H1 (cell line): ENCODE measurements at regions not wholly inside any gene's neighbourhood (a gene's known extent, or its start where the extent isn't known, plus 50 kb on each side); places are given as distances from the start of the nearest gene placed in this dataset.

ENCODE experiments used
- CTCF ChIA-PET: fragments of 300-600 bp; sonication (Branson Sonifier 250); formaldehyde crosslinking; loops from one replicate; lab custom pipeline; 2021; ENCODE audit not compliant: partially characterized antibody; lab: Charles Lee
- POLR2A ChIA-PET: fragments of 300-600 bp; sonication (Branson Sonifier 250); formaldehyde crosslinking; loops from one replicate; lab custom pipeline; 2021; ENCODE audit warnings: inconsistent platforms; ENCODE audit not compliant: partially characterized antibody; lab: Charles Lee
- DNase-seq, 2 experiments: peaks; one replicate each; pipeline versions ENCODE4 v3.0.0 to v3.0.0-alpha.2; 2010 to 2022; ENCODE audit warnings: low spot score in 2 of 2, low read depth in 1 of 2, mixed read lengths in 1 of 2
- FAIRE-seq: peaks from 2 replicates; lab custom pipeline; 2011; peaks lifted over from hg19 to GRCh38; lab: Jason Lieb, UNC
- H2AFZ ChIP-seq: 2 replicates; pipeline ENCODE4 v1.8.1; 2012; ENCODE audit warnings: low read length, inconsistent platforms
- H2AK5ac ChIP-seq: 2 replicates; pipeline ENCODE4 v1.6.1; 2013; ENCODE audit warnings: low read depth, low read length
- H2BK120ac ChIP-seq: replicated peaks from 2 replicates; pipeline ENCODE3; 2013; ENCODE audit warnings: low read depth, low read length, inconsistent platforms
- H2BK12ac ChIP-seq: 2 replicates; pipeline ENCODE4 v1.6.1; 2013; ENCODE audit warnings: low read depth, low read length
- H2BK15ac ChIP-seq: 2 replicates; pipeline ENCODE4 v1.6.1; 2013; ENCODE audit warnings: low read length
- H2BK20ac ChIP-seq: 2 replicates; pipeline ENCODE4 v1.6.1; 2013; ENCODE audit warnings: low read length
- H2BK5ac ChIP-seq: 2 replicates; pipeline ENCODE4 v1.6.1; 2013; ENCODE audit warnings: low read depth, low read length
- H3K14ac ChIP-seq: 2 replicates; pipeline ENCODE4 v1.6.1; 2013; ENCODE audit warnings: inconsistent platforms; ENCODE audit not compliant: insufficient read length
- H3K18ac ChIP-seq: 2 replicates; pipeline ENCODE4 v1.6.1; 2013; ENCODE audit warnings: low read length; ENCODE audit errors: extremely low read depth
- H3K23ac ChIP-seq: 2 replicates; pipeline ENCODE4 v1.6.1; 2013; ENCODE audit warnings: inconsistent platforms; ENCODE audit not compliant: insufficient read length
- H3K23me2 ChIP-seq: 2 replicates; pipeline ENCODE4 v1.6.1; 2013; ENCODE audit warnings: low read depth, low read length
- H3K27ac ChIP-seq: 2 replicates; pipeline ENCODE4 v1.6.1; 2011; ENCODE audit warnings: low read depth, low read length, inconsistent platforms
- H3K27me3 ChIP-seq, 4 experiments: replicated peaks in 1 of 4; 1 replicate in 1 of 4; 2 replicates in 3 of 4; pipeline versions ENCODE4 v1.6.1 to v1.8.1; 2011 to 2013; ENCODE audit warnings: low read length in 3 of 4, mild to moderate bottlenecking in 3 of 4, inconsistent platforms in 2 of 4, mixed read lengths in 2 of 4, moderate library complexity in 1 of 4; ENCODE audit not compliant: control insufficient read depth in 3 of 4, insufficient read depth in 3 of 4; ENCODE audit errors: extremely low read depth in 1 of 4
- H3K36me3 ChIP-seq, 4 experiments: 2 replicates each; pipeline versions ENCODE4 v1.6.1 to v1.8.1; 2011 to 2013; ENCODE audit warnings: mild to moderate bottlenecking in 4 of 4, low read length in 3 of 4, moderate library complexity in 2 of 4, control low read depth in 1 of 4, inconsistent platforms in 1 of 4; ENCODE audit not compliant: insufficient read depth in 4 of 4, control insufficient read depth in 2 of 4
- H3K4ac ChIP-seq: replicated peaks from 2 replicates; pipeline ENCODE3; 2013; ENCODE audit warnings: low read length, low read depth, mixed read lengths, inconsistent platforms; ENCODE audit not compliant: insufficient read length
- H3K4me1 ChIP-seq, 4 experiments: replicated peaks in 1 of 4; 1 replicate in 1 of 4; 2 replicates in 3 of 4; pipeline versions ENCODE4 v1.6.1 to v1.8.1; 2011 to 2013; ENCODE audit warnings: low read length in 3 of 4, inconsistent platforms in 2 of 4, mixed read lengths in 1 of 4; ENCODE audit not compliant: insufficient read depth in 4 of 4, control insufficient read depth in 3 of 4
- H3K4me2 ChIP-seq, 2 experiments: 2 replicates each; pipeline versions ENCODE4 v1.6.1 to v1.8.1; 2011 to 2013; ENCODE audit warnings: low read depth in 2 of 2, low read length in 2 of 2, control low read depth in 1 of 2, inconsistent platforms in 1 of 2, mild to moderate bottlenecking in 1 of 2; ENCODE audit not compliant: insufficient read depth in 1 of 2
- H3K4me3 ChIP-seq, 4 experiments: fragments of 200-600, 300-600 bp in 1 of 4; sonication (generic), shearing (Covaris generic), sonication (Bioruptor Twin) in 1 of 4; 2 replicates each; pipeline versions ENCODE4 v1.5.1 to v1.8.1; 2011 to 2016; ENCODE audit warnings: low read length in 4 of 4, low read depth in 3 of 4, control low read depth in 2 of 4, inconsistent platforms in 2 of 4, mild to moderate bottlenecking in 2 of 4, mixed read lengths in 1 of 4, moderate library complexity in 1 of 4; ENCODE audit not compliant: insufficient read depth in 2 of 4; ENCODE audit errors: extremely low read depth in 1 of 4
- H3K56ac ChIP-seq: replicated peaks from 2 replicates; pipeline ENCODE3; 2013; ENCODE audit warnings: low read depth, mild to moderate bottlenecking, mixed read lengths, low read length, inconsistent platforms; ENCODE audit not compliant: insufficient read length
- H3K79me1 ChIP-seq: 2 replicates; pipeline ENCODE4 v1.6.1; 2013; ENCODE audit warnings: low read depth, low read length, control low read depth
- H3K79me2 ChIP-seq, 2 experiments: 2 replicates each; pipeline versions ENCODE4 v1.6.1 to v1.8.1; 2012 to 2013; ENCODE audit warnings: low read length in 2 of 2, mild to moderate bottlenecking in 2 of 2, inconsistent platforms in 1 of 2; ENCODE audit not compliant: insufficient read depth in 2 of 2, control insufficient read depth in 1 of 2
- H3K9ac ChIP-seq, 4 experiments: replicated peaks in 1 of 4; 1 replicate in 1 of 4; 2 replicates in 3 of 4; pipeline versions ENCODE4 v1.6.1 to v1.8.1; 2011 to 2013; ENCODE audit warnings: low read depth in 3 of 4, low read length in 3 of 4, control low read depth in 2 of 4, mild to moderate bottlenecking in 2 of 4, moderate library complexity in 2 of 4, inconsistent platforms in 1 of 4; ENCODE audit errors: extremely low read depth in 1 of 4
- H3K9me3 ChIP-seq, 2 experiments: 2 replicates each; pipeline versions ENCODE4 v1.6.1 to v1.8.1; 2012 to 2013; ENCODE audit warnings: mild to moderate bottlenecking in 2 of 2, moderate library complexity in 2 of 2, control low read depth in 1 of 2, inconsistent platforms in 1 of 2, low read depth in 1 of 2, low read length in 1 of 2, mixed read lengths in 1 of 2; ENCODE audit not compliant: insufficient read depth in 2 of 2
- H4K20me1 ChIP-seq, 2 experiments: replicated peaks in 1 of 2; 2 replicates each; pipeline versions ENCODE3 to v1.8.1; 2011 to 2013; ENCODE audit warnings: inconsistent platforms in 2 of 2, low read length in 2 of 2, mild to moderate bottlenecking in 1 of 2; ENCODE audit not compliant: insufficient read depth in 2 of 2, control insufficient read depth in 1 of 2
- H4K5ac ChIP-seq: 2 replicates; pipeline ENCODE4 v1.6.1; 2013; ENCODE audit warnings: low read length, low read depth, mixed read lengths, inconsistent platforms; ENCODE audit not compliant: insufficient read length
- H4K8ac ChIP-seq: 2 replicates; pipeline ENCODE4 v1.8.0; 2013; ENCODE audit warnings: mild to moderate bottlenecking, moderate library complexity, low read length, inconsistent platforms; ENCODE audit not compliant: insufficient read depth; ENCODE audit errors: extremely low read depth
- H4K91ac ChIP-seq: replicated peaks from 2 replicates; pipeline ENCODE3; 2013; ENCODE audit warnings: low read length, mixed read lengths, inconsistent platforms; ENCODE audit not compliant: insufficient read length
- GTF2F1 ChIP-seq: IDR thresholded peaks from 2 replicates; pipeline ENCODE4 v1.6.1; 2012; ENCODE audit warnings: low read depth, low read length, improper control_type of control experiment, borderline replicate concordance
- JUN ChIP-seq: IDR thresholded peaks from 2 replicates; pipeline ENCODE4 v1.6.1; 2011; ENCODE audit warnings: low read depth, mild to moderate bottlenecking, improper control_type of control experiment, low read length
- NRF1 ChIP-seq: IDR thresholded peaks from 2 replicates; pipeline ENCODE4 v1.6.1; 2011; ENCODE audit warnings: mild to moderate bottlenecking, low read depth, low read length, improper control_type of control experiment
- YY1 ChIP-seq: IDR thresholded peaks from 2 replicates; pipeline ENCODE4 v1.6.1; 2011; ENCODE audit warnings: low read depth, mild to moderate bottlenecking, low read length

DNA sequence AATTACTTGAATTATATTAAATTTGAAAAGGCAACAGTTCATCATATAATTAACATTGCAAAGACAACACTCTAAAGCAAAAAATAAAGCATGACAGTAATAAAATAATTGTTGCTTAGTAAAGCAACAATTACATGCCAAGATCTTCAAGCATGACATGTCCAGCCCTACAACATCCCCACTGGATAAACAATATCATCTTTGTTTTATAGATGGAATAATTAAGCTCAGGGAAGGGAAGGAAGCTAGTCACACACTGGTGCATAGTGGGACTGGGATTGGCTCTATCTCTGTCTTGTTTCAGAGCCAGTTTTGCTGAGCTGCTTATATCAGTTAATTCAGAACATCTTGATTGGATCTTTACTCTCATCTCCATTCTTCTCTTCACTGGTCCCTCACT, 49.9 kb upstream of the PARD3B start:
- H3K79me2 ChIP-seq, result no peaks in the 10 kb centered on the region
- no peak overlapping the region for H4K91ac ChIP-seq
- no peak overlapping the region for H2BK12ac ChIP-seq
- no peak overlapping the region for H3K4ac ChIP-seq
- no peaks in the 10 kb centered on the region for H4K20me1 ChIP-seq
- H3K18ac ChIP-seq, result no peak overlapping the region
- no peak overlapping the region for H2BK5ac ChIP-seq
- H3K56ac ChIP-seq, result no peak overlapping the region
- no peak for DNase-seq
- H2BK15ac ChIP-seq, result no peak overlapping the region
- H3K27me3 ChIP-seq, result no peaks in the 10 kb centered on the region
- no peak overlapping the region for H2BK120ac ChIP-seq
- H3K36me3 ChIP-seq, result no peaks in the 10 kb centered on the region
- no peak overlapping the region for H2AK5ac ChIP-seq
- H3K23ac ChIP-seq, result no peak overlapping the region
- H3K4me3 ChIP-seq, result no peak overlapping the region
- H3K9ac ChIP-seq, result no peak overlapping the region
- no peaks in the 10 kb centered on the region for H3K9me3 ChIP-seq
- POLR2A ChIA-PET, result no interaction called here
- no peaks in the 10 kb centered on the region for H3K4me1 ChIP-seq
- H4K8ac ChIP-seq, result no peak overlapping the region
- no peak for FAIRE-seq
- H2AFZ ChIP-seq, result no peak overlapping the region
- H3K14ac ChIP-seq, result no peak overlapping the region
- H3K23me2 ChIP-seq, result no peaks in the 10 kb centered on the region
- H3K79me1 ChIP-seq, result no peaks in the 10 kb centered on the region
- CTCF ChIA-PET, result interaction anchor here (0.8 kb wide), 2 partner anchors 11 to 22 kb away, joined by 3 read pairs; no protein-coding TSS in a partner anchor
- H4K5ac ChIP-seq, result no peak overlapping the region
- no peak overlapping the region for H2BK20ac ChIP-seq
- no peak overlapping the region for H3K4me2 ChIP-seq
- H3K27ac ChIP-seq, result no peak overlapping the region
- TF ChIP-seq GTF2F1 (no peak), JUN (no peak), YY1 (no peak), NRF1 (no peak)
